ENCODE measurements at regions not wholly inside any gene's neighbourhood (a gene's known extent, or its start where the extent isn't known, plus 50 kb on each side); places are given as distances from the start of the nearest gene placed in this dataset.

- no peaks in the 10 kb centered on the region for H3K9me3 ChIP-seq (ENCODE audit: control insufficient read depth, insufficient read depth, low read depth, low read length)
- no peak for DNase-seq (ENCODE audit: low read depth, low spot score)
- H3K4me3 ChIP-seq (ENCODE audit: low read depth in 2 of 2, low read length in 2 of 2) = no peak overlapping the region
- intact Hi-C loops (cut with micrococcal nuclease; ENCODE audit: unreplicated experiment) (no loop called here), in situ Hi-C loops (cut with HindIII; ENCODE audit: low pct_unique_long_range_greater_than_20kb, low sequenced_read_pairs) (no loop called here)
- TF ChIP-seq, protein P1, sequence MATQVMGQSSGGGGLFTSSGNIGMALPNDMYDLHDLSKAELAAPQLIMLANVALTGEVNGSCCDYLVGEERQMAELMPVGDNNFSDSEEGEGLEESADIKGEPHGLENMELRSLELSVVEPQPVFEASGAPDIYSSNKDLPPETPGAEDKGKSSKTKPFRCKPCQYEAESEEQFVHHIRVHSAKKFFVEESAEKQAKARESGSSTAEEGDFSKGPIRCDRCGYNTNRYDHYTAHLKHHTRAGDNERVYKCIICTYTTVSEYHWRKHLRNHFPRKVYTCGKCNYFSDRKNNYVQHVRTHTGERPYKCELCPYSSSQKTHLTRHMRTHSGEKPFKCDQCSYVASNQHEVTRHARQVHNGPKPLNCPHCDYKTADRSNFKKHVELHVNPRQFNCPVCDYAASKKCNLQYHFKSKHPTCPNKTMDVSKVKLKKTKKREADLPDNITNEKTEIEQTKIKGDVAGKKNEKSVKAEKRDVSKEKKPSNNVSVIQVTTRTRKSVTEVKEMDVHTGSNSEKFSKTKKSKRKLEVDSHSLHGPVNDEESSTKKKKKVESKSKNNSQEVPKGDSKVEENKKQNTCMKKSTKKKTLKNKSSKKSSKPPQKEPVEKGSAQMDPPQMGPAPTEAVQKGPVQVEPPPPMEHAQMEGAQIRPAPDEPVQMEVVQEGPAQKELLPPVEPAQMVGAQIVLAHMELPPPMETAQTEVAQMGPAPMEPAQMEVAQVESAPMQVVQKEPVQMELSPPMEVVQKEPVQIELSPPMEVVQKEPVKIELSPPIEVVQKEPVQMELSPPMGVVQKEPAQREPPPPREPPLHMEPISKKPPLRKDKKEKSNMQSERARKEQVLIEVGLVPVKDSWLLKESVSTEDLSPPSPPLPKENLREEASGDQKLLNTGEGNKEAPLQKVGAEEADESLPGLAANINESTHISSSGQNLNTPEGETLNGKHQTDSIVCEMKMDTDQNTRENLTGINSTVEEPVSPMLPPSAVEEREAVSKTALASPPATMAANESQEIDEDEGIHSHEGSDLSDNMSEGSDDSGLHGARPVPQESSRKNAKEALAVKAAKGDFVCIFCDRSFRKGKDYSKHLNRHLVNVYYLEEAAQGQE (IDR thresholded peaks at IDR 0.05; ENCODE audit: insufficient read depth in 1 of 2, low read depth in 2 of 2, low read length in 1 of 2) = no peak
- TF ChIP-seq POLR2AphosphoS5 (IDR thresholded peaks at IDR 0.05; ENCODE audit: low read depth, low read length) = no peak
- TF ChIP-seq TCF7L2 (IDR thresholded peaks at IDR 0.05; ENCODE audit: low read depth, low read length) = no peak
- TF ChIP-seq CTCF (IDR thresholded peaks at IDR 0.05) = no peak
- TF ChIP-seq SIN3A (IDR thresholded peaks at IDR 0.05; ENCODE audit: borderline replicate concordance, insufficient read depth, low read depth, low read length) = no peak
- ChIA-PET POLR2A (no interaction called here), CTCF (no interaction called here)
- no peaks in the 10 kb centered on the region for H3K4me1 ChIP-seq (ENCODE audit: control insufficient read depth, insufficient read depth, low read length)
- no peak overlapping the region for H3K27ac ChIP-seq (ENCODE audit: low read length)
- no peaks in the 10 kb centered on the region for H3K36me3 ChIP-seq (ENCODE audit: control insufficient read depth, insufficient read depth, low read length)
- BruUV-seq (replicated peaks) = no TSS peak
- no peaks in the 10 kb centered on the region for H3K27me3 ChIP-seq (ENCODE audit: control insufficient read depth, insufficient read depth, low read length)
- ATAC-seq = no peak
Measured at GRCh38 chr18:47506897-47507296, 255.4 kb upstream of the SKOR2 start.

DNA sequence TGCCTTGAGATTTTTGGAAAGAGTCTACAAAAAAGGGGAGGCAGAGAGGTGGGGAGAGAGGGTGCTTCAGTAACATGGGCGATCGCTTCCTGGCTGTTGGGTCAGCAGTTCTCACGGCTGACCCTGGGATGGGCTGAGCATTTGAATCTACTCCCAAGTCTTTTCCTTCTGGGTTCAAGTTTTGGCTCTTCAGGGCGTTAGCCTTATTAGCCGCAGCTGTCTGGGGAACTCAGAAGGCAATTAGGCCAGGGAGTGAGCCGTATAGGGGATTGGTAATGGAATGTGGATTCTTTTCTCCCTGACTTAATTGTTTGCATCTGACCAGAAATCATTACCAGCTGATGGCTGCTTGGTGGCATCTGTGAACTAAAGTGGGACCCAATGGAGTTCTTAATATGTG lies 250.5 kb upstream of the SKOR2 start:
- BruUV-seq (replicated peaks) = no TSS peak
- ATAC-seq = no peak
- DNase-seq (ENCODE audit: low read depth, low spot score) = no peak
- ChIA-PET POLR2A (no interaction called here), CTCF (no interaction called here)
- Histone ChIP-seq H3K4me3 (ENCODE audit: low read depth in 2 of 2, low read length in 2 of 2) (no peak overlapping the region), H3K36me3 (ENCODE audit: control insufficient read depth, insufficient read depth, low read length) (no peaks in the 10 kb centered on the region), H3K27me3 (ENCODE audit: control insufficient read depth, insufficient read depth, low read length) (peaks cover 2% of the 10 kb centered on the region; the same call in 1 of the 2 replicates), H3K4me1 (ENCODE audit: control insufficient read depth, insufficient read depth, low read length) (no peaks in the 10 kb centered on the region), H3K27ac (ENCODE audit: low read length) (no peak overlapping the region), H3K9me3 (ENCODE audit: control insufficient read depth, insufficient read depth, low read depth, low read length) (no peaks in the 10 kb centered on the region)
- TF ChIP-seq TCF7L2 (IDR thresholded peaks at IDR 0.05; ENCODE audit: low read depth, low read length) (no peak), POLR2AphosphoS5 (IDR thresholded peaks at IDR 0.05; ENCODE audit: low read depth, low read length) (no peak), SIN3A (IDR thresholded peaks at IDR 0.05; ENCODE audit: borderline replicate concordance, insufficient read depth, low read depth, low read length) (no peak), CTCF (IDR thresholded peaks at IDR 0.05) (no peak)
- TF ChIP-seq, protein P1 (IDR thresholded peaks at IDR 0.05; ENCODE audit: insufficient read depth in 1 of 2, low read depth in 2 of 2, low read length in 1 of 2) = no peak
- intact Hi-C loops (cut with micrococcal nuclease; ENCODE audit: unreplicated experiment) (no loop called here), in situ Hi-C loops (cut with HindIII; ENCODE audit: low pct_unique_long_range_greater_than_20kb, low sequenced_read_pairs) (no loop called here)

All from Panc1 (cell line).